GM21528 (cell line): ENCODE measurements at regions not wholly inside any gene's neighbourhood (a gene's known extent, or its start where the extent isn't known, plus 50 kb on each side); places are given as distances from the start of the nearest gene placed in this dataset.
A peak's percentile ranks its signal among the peaks of the same experiment; 100 is the strongest.
"Not testable (repeated sequence)": the region's sequence is repeated elsewhere in the genome, so short reads cannot be mapped to it uniquely, and the experiment has no call there.

ENCODE experiments used
- ATAC-seq: cut with Tn5 transposase; IDR thresholded peaks from one replicate; pipeline ENCODE4 v1.9.1; 2021; ENCODE audit warnings: mild to moderate bottlenecking, moderate library complexity; ENCODE audit not compliant: unreplicated experiment, low FRiP score

DNA sequence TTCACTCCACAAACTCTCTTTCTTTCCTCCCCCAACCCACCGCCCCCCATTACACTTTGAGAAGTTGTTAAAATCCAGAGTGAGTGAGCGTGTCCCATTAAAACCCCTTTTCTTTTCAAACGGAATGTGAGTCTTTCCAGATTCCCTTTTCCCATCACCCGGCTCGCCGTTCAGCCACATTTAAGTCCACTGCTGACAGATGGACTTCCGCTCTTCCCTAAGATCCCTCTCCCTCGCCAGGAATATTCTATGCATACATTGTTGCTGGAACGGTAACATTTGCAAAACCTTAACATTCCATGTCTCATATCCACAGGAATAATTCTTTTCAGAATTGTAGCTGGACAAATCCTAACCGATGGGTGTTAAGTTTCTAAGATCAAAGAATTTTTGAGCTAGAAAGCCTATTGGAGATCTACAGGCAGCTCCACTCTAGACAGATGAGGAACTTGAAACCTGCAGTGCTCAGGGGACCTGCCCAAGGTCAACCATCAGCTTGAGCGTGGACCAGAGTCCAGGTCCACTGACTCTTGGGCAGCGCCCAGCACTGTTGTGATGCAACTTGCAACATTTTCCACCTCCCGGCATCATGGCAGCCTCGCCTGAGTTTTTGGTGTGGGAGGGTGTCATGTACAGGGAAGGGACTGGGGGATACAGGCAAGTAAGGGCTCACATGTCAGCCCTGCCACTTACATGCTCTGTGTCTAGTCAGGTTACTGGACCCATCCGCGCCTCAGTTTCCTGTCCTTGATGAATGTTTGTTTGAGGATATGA, 500.1 kb downstream of the CCDC171 start:
- ATAC-seq = no peak

DNA sequence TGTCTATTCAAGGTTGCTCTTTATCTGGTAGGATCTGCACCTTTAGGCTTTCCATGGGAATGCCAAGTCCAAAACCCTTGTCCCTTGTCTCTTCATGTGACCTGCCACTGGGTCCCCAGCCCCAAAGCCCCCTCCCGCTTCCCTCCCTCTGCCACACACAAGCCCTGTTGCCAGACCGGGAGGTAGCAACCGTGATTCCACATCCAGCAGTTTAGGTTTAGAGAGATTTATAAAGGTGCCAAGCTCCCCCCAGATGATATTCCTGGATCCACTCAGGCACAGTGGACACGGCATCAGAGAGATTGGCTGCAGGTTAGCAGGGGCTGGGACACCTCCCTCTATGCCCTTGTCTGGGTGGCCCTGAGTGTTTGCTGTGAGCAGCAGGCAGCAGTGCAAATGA, 504.7 kb downstream of the CCDC171 start:
- ATAC-seq = no peak

DNA sequence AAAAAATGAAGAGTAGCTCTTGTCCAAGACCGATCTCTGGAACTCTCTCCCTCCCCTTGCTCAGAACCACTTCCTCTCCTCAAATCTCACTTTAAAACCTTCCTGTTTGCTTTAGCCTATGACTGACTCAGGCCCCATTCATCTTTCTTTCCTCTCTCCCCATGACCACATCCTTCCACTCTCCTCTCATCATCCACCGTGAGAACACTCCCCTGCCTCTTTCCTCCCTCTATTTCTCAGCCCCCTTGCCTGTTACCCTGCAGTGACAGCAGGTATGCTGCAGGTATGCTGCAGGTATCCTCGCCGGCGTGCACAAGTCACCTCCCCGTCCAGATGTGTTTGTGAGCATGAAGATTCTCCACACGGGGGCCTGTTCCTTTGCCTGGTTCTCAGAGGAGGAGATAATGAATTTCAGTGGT, 505.3 kb downstream of the CCDC171 start:
- peak; percentile 49 for ATAC-seq

DNA sequence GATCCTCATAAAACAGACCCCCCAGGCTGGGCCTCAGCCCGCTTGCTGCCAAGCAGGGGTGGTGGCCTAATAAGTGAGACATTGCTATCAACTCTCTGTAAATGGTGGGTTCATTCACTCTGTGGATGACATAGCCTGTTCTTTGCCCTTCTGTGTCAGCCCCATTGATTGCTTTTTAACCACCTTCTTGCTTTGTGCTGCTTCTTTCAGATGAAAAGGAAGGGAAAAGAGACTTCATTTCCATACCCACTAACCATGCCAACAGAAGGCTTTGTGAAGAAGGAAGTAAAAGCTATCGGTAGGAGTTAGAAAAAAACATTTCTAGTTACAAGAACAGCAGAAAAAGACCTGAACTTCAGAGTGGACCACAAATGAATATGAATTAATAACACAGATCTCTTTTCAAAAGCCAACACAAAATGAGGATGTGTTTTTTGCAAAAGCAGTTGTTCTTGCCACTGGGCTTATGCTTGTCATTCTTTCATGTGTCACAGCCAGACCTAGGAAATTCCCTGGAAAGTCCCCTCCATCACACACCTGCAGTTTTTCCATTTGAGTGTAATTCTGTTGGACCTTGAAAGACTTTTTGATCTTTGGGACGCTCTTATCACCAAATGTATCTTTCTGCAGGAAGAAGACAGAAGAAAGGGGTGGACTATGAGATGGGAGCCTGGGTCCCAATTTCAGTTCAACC, 507.7 kb downstream of the CCDC171 start:
- ATAC-seq = no peak

DNA sequence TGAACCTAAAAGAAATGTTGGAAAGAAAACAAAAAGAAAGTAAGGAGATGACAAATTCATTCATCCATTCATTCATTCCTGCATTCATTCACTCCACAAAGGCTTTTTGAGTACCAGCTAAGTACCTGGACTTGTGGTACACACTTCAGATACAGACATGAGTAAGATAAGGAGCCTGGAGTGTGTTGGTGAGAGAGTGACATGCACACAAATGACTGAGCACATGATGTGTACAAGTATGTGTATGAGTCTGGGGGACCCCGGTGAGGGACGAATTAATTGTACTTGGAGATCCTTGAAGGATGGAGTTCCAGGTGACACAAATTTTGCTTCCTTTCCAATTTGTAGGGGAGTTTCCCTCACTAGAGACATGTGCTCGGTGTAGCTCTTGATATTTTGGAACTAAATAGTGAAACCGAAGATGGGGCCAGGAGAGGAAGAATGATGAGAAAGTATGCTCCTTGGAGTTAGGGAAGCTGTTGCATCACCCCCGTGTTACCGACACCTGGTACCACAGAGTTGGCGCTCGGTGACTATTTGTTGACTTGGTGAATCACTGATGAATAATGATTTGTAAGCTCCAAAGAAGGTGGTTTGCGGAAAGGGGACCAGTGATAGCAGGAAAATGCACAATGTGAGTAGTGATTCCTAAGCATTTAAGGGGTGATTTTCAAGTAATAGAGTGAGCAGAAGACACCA, 509.8 kb downstream of the CCDC171 start:
- ATAC-seq = no peak

DNA sequence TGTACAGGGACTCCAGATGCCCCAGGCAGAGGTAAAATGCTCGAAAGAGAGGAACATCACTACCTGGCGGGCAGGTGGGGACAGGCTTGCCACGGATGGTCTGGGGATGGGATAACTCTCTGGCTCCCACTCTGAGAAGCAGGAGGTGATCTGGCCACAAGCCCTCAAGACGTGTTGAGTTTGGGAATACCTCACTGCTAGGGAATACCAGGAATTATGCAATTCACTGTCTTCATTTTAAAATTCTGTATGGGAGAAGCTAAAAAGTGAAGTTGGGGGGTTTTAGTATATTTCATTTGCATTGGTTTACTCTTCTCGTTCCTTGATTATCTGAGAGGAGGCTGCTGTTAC, 510.4 kb downstream of the CCDC171 start:
- ATAC-seq = no peak

DNA sequence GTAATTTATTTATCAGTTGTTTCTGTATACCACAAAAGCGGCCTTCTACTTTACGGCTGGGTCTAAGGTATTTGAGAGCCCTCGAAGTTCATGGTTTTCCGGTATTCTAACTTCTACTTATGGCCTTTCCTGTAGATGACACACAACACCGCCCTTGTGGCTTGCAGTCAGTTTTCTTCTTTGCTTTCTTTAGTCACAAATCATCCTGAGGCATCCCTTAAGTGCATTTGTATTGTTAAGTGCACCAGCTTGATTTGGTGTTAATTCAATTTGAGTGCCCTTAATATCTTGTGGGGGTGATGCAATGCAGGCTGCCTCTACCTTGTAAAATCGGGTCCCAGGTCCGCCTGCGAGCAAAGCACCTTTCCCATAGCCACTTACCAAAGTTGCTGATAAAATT, 511.9 kb downstream of the CCDC171 start:
- no peak for ATAC-seq

DNA sequence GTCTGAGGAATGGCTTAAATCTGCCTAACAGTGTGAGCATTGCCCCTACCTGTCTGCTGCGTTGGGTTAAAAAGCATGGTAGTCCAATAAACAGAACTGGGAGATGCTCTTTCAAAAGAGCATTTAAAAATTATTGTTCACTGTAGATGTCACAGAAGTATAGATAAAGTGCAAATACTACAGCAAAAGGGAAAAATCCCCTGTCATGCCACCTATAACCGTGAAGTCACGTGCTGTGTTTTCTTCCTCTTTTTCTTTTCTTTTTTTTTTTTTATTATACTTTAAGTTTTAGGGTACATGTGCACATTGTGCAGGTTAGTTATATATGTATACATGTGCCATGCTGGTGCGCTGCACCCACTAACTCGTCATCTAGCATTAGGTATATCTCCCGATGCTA, 513.4 kb downstream of the CCDC171 start:
- ATAC-seq = not testable (repeated sequence)

DNA sequence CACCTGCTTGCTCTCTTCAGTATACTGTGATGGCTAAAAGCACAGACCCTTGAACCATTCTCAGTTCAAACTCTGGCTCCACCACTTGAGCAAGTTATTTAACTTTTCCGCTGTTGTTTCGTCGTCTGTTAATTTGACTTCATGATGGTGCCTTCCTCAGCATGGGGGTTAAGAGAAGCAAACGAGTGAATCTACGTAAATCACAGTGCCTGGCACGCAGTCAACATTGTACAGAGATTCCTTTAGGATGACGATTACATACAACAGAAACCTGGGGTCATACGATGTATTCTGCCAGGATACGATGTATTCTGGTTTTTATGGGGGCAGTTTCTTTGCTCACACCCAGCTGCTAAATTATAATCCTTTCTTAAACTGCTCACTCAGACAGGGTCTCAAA, 515.6 kb downstream of the CCDC171 start:
- ATAC-seq = no peak

DNA sequence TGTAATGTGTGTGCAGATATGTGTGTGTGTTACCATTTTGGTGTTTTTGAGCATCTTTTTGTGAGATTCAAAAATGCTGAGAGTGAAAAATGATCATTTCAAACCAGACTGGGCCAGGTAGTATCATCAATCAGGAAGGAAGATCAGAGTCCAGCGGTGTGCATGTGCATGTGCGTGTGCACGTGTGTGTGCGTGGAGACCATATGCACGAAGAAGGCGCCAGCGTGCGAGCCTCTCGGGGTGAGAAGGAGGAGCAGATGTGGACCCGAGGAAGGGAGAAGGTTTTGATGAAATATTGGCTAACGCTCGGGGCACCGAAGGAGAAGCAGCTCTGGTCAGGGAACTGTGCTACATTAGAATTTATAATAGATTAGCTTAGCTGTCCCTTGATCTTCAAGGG, 516.4 kb downstream of the CCDC171 start:
- ATAC-seq = no peak

DNA sequence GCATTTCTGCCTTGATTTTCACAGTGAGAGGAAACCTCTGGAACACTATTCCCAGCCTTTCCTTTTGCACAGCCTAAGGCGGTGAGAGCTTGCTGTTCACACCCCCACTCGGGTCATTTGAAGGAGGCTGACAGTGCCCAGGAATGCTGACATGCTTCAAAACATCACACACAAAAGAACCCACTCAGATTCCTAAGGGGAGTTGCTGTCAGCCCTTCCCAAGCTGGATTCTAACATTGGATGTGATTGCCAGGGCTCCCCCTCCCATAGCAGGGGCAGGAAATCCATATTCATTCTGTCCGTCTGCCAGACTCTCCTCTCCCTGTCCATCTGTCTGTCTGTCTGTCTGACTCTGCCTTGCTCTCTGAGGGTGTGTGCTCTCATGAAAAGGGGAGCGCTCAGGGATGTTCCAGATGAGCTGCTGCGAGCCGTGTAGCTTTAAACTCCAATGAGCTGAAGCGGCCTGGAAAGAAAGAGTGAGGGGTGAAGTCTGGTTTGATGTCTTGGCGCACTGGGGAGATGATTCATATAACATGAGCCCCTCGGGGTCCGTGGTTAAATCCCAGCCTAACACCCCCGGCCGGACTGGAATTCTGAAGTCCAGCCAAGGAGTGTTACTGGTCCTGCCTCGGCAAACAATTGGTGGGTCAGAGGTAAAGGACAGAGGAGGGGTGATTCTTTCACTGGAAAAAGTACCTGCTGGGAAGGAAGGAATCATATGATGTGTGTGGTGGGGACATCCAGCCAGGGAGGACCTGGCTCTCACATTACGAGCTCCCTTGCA, 517.0 kb downstream of the CCDC171 start:
- ATAC-seq = no peak

DNA sequence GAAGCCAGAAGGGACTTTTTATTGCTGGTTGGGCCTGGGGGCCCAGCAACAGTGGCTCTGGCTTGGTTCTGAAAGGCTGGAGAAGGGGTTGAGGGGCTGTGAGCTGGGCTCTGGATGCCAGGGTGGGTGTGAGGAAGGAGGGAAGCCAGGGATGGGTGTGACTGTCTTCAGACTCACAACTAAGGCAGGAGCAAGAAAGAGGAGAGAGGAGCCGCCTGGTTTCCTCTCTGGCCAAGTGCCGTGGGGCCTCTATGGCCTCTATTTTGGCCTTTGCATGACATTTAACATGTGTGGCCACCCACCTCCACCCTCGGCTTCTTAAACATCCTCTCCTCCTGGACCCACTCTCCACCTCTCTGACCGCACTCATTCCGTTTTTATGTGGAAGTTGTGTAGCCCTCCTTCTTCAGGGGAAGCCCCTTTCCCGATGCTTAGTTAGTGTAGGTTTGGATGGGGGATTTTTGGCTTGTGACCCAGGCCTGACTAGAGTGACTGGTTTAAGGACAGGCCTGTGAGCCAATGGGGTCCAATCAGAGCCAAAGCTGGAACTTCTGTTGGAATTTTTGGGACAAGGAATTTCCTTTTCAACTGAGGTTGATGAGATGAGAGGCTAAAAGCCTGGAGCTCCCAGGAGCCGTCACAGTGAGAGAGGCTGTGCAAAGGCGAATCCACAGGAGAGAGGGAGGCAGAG, 517.8 kb downstream of the CCDC171 start:
- no peak for ATAC-seq

DNA sequence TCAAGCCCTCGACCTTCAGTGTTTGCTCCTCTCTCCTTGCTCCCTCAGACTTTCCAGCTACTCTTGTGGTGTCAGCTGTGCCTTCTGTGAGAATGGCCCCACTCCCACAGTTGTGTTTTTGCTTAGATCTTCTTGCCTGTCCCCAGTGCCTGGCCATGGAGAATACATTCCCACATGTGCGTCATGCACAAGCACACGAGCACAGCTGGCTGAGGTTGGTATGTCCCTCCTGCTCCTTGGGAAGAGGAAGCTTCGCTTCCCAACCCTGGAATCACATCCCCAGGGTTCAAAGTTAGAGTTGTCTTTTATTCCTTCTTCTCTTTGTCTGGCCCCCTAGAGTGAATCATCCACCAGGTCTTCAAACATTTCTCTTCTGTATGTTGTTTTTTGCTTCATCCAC, 518.6 kb downstream of the CCDC171 start:
- ATAC-seq = no peak

DNA sequence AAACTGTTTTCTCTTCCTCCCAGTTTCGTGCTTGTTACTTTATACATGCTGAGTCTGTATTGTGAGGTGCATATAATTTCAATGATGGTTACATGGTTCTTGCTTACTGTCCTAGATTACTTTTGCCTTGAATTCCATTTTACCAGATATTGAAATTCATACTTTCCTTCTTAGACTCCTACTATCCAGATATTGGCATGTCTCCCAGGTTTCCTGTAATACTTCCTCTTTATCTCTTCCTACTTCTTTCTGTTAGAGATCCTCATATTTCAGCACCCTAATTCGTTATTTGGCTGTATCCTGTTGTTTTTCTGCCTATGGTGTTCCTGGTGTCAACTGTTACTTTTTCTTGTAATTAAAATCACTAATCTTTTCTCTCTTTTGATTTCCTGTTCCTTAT, 522.1 kb downstream of the CCDC171 start:
- no peak for ATAC-seq

DNA sequence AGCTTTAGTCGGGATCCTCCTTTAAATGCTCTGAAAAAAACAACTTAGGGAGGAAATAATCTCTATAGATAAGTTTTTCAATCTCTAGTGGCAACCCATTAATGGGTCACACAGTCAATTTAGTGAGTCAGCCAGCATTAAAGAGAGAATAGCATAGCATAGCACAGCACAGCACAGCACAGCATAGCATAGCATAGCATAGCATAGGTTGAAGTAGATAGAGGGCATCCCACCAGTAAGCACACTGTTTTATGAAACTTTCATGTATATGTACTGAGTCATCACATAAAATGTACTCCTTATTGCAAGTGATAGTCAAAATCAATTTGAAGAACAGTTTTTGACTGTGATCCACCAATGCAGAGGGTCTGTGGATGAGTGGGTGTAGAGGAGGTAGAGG, 522.9 kb downstream of the CCDC171 start:
- no peak for ATAC-seq

DNA sequence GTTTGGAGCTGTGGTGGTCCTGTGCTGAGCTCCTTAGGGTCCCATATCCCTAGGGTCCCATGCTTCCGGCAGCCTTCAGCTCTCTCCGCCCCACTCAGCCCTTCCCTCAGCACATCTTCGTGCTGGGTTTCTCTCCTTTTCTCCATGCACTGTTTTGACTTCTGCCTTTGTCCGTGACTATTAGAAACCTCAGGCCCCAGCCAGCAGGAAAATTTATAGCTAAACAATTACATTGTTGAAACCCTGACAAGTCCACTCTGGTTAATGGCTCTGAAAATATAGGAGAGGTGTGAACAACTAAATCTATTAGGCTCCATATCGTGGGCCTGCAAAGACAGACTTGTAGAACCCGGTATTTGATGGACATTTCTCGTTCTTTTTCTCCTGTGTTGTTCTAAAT, 523.7 kb downstream of the CCDC171 start:
- ATAC-seq = no peak

DNA sequence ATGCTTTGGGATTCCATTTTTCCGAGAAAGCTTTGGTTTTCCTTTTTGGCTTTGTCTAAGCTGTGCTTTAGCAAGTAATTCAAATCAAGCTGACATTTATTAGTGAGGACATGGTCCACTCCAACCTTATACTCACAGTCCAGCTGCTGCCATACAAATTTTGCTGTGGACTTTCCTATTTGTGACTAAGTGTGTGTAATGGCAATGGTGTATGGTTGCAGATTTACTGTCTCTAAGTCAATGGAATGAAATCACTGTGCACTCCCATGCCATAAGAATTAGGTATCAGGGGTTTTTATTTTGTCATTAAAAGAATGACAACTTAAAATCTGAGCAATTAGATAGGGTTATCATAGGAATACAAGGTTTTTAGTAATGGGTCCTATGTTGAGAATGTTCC, 530.0 kb downstream of the CCDC171 start:
- ATAC-seq = no peak

DNA sequence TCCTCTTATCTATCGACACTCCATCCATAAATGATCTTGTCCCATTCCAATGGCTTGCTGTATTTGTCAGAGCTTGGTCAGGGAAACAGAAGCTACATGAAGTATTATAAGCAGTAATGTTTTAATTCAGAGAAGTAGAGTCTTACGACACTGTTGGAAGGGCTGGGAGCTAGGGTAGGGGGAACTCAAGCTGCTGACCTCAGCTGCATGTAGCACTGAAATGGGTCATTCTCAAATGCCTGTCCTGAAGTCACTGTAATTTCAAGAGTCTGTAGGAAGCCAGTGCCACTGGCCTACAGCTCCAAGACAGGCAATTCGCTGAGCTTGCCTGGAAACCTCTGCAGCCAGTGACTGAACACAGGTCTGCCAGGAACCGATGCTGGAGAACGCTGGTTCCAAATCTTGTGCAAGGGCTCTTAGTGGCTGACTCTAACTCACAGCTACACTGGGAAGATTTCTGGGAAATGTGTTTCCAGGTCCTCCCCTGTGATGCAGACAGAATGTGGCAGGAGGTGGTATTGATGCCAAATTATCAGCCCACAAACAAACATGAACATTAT, 532.4 kb downstream of the CCDC171 start:
- ATAC-seq = no peak

DNA sequence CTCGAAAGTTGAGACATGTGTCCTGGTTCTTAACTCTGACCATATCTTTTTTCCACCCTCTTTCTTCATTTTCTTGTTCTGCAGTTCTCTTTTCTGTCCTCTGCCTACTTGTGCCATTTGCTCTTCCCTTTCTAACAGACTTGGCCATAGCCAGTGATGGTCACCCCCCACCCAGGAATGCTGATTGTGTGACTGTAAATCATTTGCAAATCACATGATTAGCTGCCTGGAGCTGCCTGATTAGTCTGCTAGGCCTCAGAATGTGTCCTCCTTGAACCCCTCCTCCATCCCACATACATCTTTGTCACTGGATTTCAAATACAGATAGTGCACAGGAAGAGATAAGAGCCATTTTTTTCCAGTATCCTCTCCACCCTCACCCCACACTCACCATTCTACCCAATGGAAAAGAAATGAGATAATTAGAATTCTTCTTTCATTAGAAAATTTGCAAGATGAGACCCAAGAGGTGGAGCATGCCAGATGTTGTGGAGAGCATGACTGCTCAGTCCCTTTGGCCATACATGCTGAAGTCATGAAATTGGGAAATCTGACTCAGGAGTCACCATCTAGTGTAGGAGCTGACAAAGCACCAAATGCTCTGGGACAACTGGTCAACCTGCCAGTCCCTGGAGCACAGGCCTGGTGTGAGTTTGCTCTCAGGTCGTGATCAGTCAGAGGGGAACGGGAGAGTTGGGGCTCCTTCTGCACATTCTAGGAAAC, 538.2 kb downstream of the CCDC171 start:
- ATAC-seq = no peak
